Activated CD4-positive, alpha-beta T cell treated with anti-CD3 and anti-CD28 coated beads, Interleukin-2, amount 10 ng/mL, durations not matched to agents 7 days and 5 days (primary cell): ENCODE measurements at regions not wholly inside any gene's neighbourhood (a gene's known extent, or its start where the extent isn't known, plus 50 kb on each side); places are given as distances from the start of the nearest gene placed in this dataset.

Source experiments
- CTCF ChIA-PET: fragments of 350-600 bp; sonication (Branson Sonifier 250); formaldehyde crosslinking; loops from one replicate; lab custom pipeline; 2021; ENCODE audit warnings: antibody characterized with exemption; lab: Charles Lee
- POLR2A ChIA-PET: fragments of 350-600 bp; sonication (Branson Sonifier 250); formaldehyde crosslinking; loops from one replicate; lab custom pipeline; 2021; ENCODE audit warnings: antibody characterized with exemption; lab: Charles Lee
- DNase-seq: peaks from one replicate; pipeline ENCODE4 v3.0.0-alpha.2; 2020
- H3K27ac Mint-ChIP-seq: one replicate; pipeline ENCODE4 v1.8.0; 2021; ENCODE audit warnings: mild to moderate bottlenecking, moderate library complexity, mixed read lengths
- H3K27me3 Mint-ChIP-seq: one replicate; pipeline ENCODE4 v1.8.0; 2021; ENCODE audit warnings: mixed read lengths
- H3K36me3 Mint-ChIP-seq: one replicate; pipeline ENCODE4 v1.8.0; 2021; ENCODE audit warnings: low read depth, mixed read lengths
- H3K4me1 Mint-ChIP-seq: one replicate; pipeline ENCODE4 v1.8.0; 2021; ENCODE audit warnings: mixed read lengths
- H3K4me3 Mint-ChIP-seq: one replicate; pipeline ENCODE4 v1.8.0; 2021; ENCODE audit warnings: mild to moderate bottlenecking, moderate library complexity, mixed read lengths
- H3K9me3 Mint-ChIP-seq: one replicate; pipeline ENCODE4 v1.8.0; 2021; ENCODE audit warnings: mixed read lengths

GRCh38 chr9:2495221-2496005 lies 126.2 kb upstream of the VLDLR start:
- no peaks in the 10 kb centered on the region for H3K27me3 Mint-ChIP-seq
- ChIA-PET CTCF (no interaction called here), POLR2A (no interaction called here)
- DNase-seq, result no peak
- no peaks in the 10 kb centered on the region for H3K9me3 Mint-ChIP-seq
- no peaks in the 10 kb centered on the region for H3K36me3 Mint-ChIP-seq
- no peak overlapping the region for H3K27ac Mint-ChIP-seq
- no peaks in the 10 kb centered on the region for H3K4me1 Mint-ChIP-seq
- no peak overlapping the region for H3K4me3 Mint-ChIP-seq

GRCh38 chr9:2496169-2496568 lies 125.4 kb upstream of the VLDLR start:
- Mint-ChIP-seq H3K36me3 (no peaks in the 10 kb centered on the region), H3K27me3 (no peaks in the 10 kb centered on the region), H3K9me3 (no peaks in the 10 kb centered on the region), H3K4me1 (no peaks in the 10 kb centered on the region), H3K27ac (no peak overlapping the region), H3K4me3 (no peak overlapping the region)
- no peak for DNase-seq
- CTCF ChIA-PET, result no interaction called here
- POLR2A ChIA-PET, result no interaction called here

- H3K36me3 Mint-ChIP-seq, result no peaks in the 10 kb centered on the region
- no peaks in the 10 kb centered on the region for H3K9me3 Mint-ChIP-seq
- CTCF ChIA-PET, result no interaction called here
- no peak overlapping the region for H3K27ac Mint-ChIP-seq
- H3K27me3 Mint-ChIP-seq, result no peaks in the 10 kb centered on the region
- no peaks in the 10 kb centered on the region for H3K4me1 Mint-ChIP-seq
- H3K4me3 Mint-ChIP-seq, result no peak overlapping the region
- DNase-seq, result no peak
- POLR2A ChIA-PET, result no interaction called here
Observed at GRCh38 chr9:2496934-2497333, 124.7 kb upstream of the VLDLR start.

GRCh38 chr9:2497666-2498400 lies 123.8 kb upstream of the VLDLR start:
- Mint-ChIP-seq H3K27ac (no peak overlapping the region), H3K27me3 (no peaks in the 10 kb centered on the region), H3K36me3 (no peaks in the 10 kb centered on the region), H3K9me3 (no peaks in the 10 kb centered on the region), H3K4me1 (no peaks in the 10 kb centered on the region), H3K4me3 (no peak overlapping the region)
- CTCF ChIA-PET, result no interaction called here
- POLR2A ChIA-PET, result no interaction called here
- no peak for DNase-seq

GRCh38 chr9:2502210-2502609 lies 119.4 kb upstream of the VLDLR start:
- no peaks in the 10 kb centered on the region for H3K9me3 Mint-ChIP-seq
- no peaks in the 10 kb centered on the region for H3K27me3 Mint-ChIP-seq
- H3K27ac Mint-ChIP-seq, result no peak overlapping the region
- H3K4me3 Mint-ChIP-seq, result no peak overlapping the region
- CTCF ChIA-PET, result no interaction called here
- H3K36me3 Mint-ChIP-seq, result no peaks in the 10 kb centered on the region
- POLR2A ChIA-PET, result no interaction called here
- no peaks in the 10 kb centered on the region for H3K4me1 Mint-ChIP-seq
- no peak for DNase-seq

GRCh38 chr9:2502760-2503159 lies 118.8 kb upstream of the VLDLR start:
- CTCF ChIA-PET, result no interaction called here
- H3K27me3 Mint-ChIP-seq, result no peaks in the 10 kb centered on the region

GRCh38 chr9:2506321-2506720 lies 115.3 kb upstream of the VLDLR start:
- ChIA-PET POLR2A (no interaction called here), CTCF (interaction anchor here (0.6 kb wide), 1 partner anchor 708 kb away, joined by 4 read pairs; no protein-coding TSS in a partner anchor)
- Mint-ChIP-seq H3K4me1 (no peaks in the 10 kb centered on the region), H3K4me3 (no peak overlapping the region), H3K9me3 (no peaks in the 10 kb centered on the region), H3K27ac (no peak overlapping the region), H3K27me3 (no peaks in the 10 kb centered on the region), H3K36me3 (no peaks in the 10 kb centered on the region)
- DNase-seq, result no peak

More at GRCh38 chr9:2502760-2503159, 118.8 kb upstream of the VLDLR start:
- Mint-ChIP-seq H3K4me3 (no peak overlapping the region), H3K9me3 (no peaks in the 10 kb centered on the region), H3K36me3 (no peaks in the 10 kb centered on the region), H3K27ac (no peak overlapping the region), H3K4me1 (no peaks in the 10 kb centered on the region)
- DNase-seq, result no peak
- POLR2A ChIA-PET, result no interaction called here

GRCh38 chr9:2523591-2523990 lies 98.0 kb upstream of the VLDLR start:
- ChIA-PET CTCF (no interaction called here), POLR2A (no interaction called here)
- Mint-ChIP-seq H3K4me1 (no peaks in the 10 kb centered on the region), H3K27me3 (no peaks in the 10 kb centered on the region), H3K4me3 (no peak overlapping the region), H3K27ac (no peak overlapping the region), H3K9me3 (peaks cover 8% of the 10 kb centered on the region), H3K36me3 (no peaks in the 10 kb centered on the region)
- no peak for DNase-seq

- no peaks in the 10 kb centered on the region for H3K27me3 Mint-ChIP-seq
- no peaks in the 10 kb centered on the region for H3K36me3 Mint-ChIP-seq
- no peak overlapping the region for H3K4me3 Mint-ChIP-seq
Observed at GRCh38 chr9:2524601-2525000, 97.0 kb upstream of the VLDLR start.

GRCh38 chr9:2525147-2525546 lies 96.4 kb upstream of the VLDLR start:
- ChIA-PET POLR2A (no interaction called here), CTCF (no interaction called here)
- no peak for DNase-seq
- H3K4me1 Mint-ChIP-seq, result no peaks in the 10 kb centered on the region
- peaks cover 2% of the 10 kb centered on the region for H3K9me3 Mint-ChIP-seq
- H3K4me3 Mint-ChIP-seq, result no peak overlapping the region
- H3K27me3 Mint-ChIP-seq, result no peaks in the 10 kb centered on the region
- no peak overlapping the region for H3K27ac Mint-ChIP-seq
- H3K36me3 Mint-ChIP-seq, result no peaks in the 10 kb centered on the region

More at GRCh38 chr9:2524601-2525000, 97.0 kb upstream of the VLDLR start:
- peaks cover 4% of the 10 kb centered on the region for H3K9me3 Mint-ChIP-seq
- POLR2A ChIA-PET, result no interaction called here
- no peak for DNase-seq
- no peaks in the 10 kb centered on the region for H3K4me1 Mint-ChIP-seq
- CTCF ChIA-PET, result no interaction called here
- H3K27ac Mint-ChIP-seq, result no peak overlapping the region

GRCh38 chr9:2526071-2526828 lies 95.3 kb upstream of the VLDLR start:
- ChIA-PET CTCF (no interaction called here), POLR2A (no interaction called here)
- Mint-ChIP-seq H3K27ac (no peak overlapping the region), H3K27me3 (no peaks in the 10 kb centered on the region), H3K36me3 (no peaks in the 10 kb centered on the region), H3K4me3 (no peak overlapping the region), H3K4me1 (no peaks in the 10 kb centered on the region), H3K9me3 (no peaks in the 10 kb centered on the region)
- DNase-seq, result no peak

GRCh38 chr9:2531481-2531880 lies 90.1 kb upstream of the VLDLR start:
- H3K9me3 Mint-ChIP-seq, result no peaks in the 10 kb centered on the region
- CTCF ChIA-PET, result no interaction called here
- POLR2A ChIA-PET, result no interaction called here
- no peaks in the 10 kb centered on the region for H3K4me1 Mint-ChIP-seq
- no peak for DNase-seq
- no peaks in the 10 kb centered on the region for H3K36me3 Mint-ChIP-seq
- no peak overlapping the region for H3K4me3 Mint-ChIP-seq
- no peak overlapping the region for H3K27ac Mint-ChIP-seq
- H3K27me3 Mint-ChIP-seq, result peaks cover 3% of the 10 kb centered on the region

GRCh38 chr9:2536511-2536910 lies 85.1 kb upstream of the VLDLR start:
- H3K9me3 Mint-ChIP-seq, result no peaks in the 10 kb centered on the region
- POLR2A ChIA-PET, result no interaction called here
- CTCF ChIA-PET, result no interaction called here

More at GRCh38 chr9:2536511-2536910, 85.1 kb upstream of the VLDLR start:
- no peak overlapping the region for H3K4me3 Mint-ChIP-seq
- no peak for DNase-seq
- no peaks in the 10 kb centered on the region for H3K36me3 Mint-ChIP-seq
- H3K4me1 Mint-ChIP-seq, result no peaks in the 10 kb centered on the region
- H3K27ac Mint-ChIP-seq, result no peak overlapping the region
- peaks cover 4% of the 10 kb centered on the region for H3K27me3 Mint-ChIP-seq
